GM21529 (cell line): ENCODE measurements at regions not wholly inside any gene's neighbourhood (a gene's known extent, or its start where the extent isn't known, plus 50 kb on each side); places are given as distances from the start of the nearest gene placed in this dataset.

Source experiments
- ATAC-seq: cut with Tn5 transposase; IDR thresholded peaks from one replicate; pipeline ENCODE4 v1.9.1; 2021; ENCODE audit not compliant: unreplicated experiment

GRCh38 chr4:31343061-31343460 lies 622.9 kb downstream of the PCDH7 start:
- ATAC-seq = no peak

DNA sequence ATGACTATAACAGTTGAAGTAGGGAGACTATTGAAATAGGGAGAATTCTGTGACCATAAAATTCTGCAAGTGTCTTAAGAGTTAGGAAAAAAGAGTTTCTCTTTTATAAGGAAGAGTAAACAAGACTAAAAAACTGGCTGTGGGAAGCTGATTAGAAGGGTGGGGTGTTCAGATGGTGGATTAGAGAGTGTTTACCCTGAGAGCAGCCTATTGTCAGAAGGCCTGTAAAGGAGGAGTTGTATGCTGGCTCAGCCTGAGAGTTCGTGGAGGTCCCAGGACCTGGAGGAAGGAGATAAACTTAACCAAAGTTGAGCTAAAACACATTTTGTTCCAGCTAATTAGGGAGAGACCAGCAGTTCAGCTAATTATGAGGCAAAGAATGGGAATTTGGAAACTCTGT lies 629.7 kb downstream of the PCDH7 start:
- ATAC-seq = no peak

DNA sequence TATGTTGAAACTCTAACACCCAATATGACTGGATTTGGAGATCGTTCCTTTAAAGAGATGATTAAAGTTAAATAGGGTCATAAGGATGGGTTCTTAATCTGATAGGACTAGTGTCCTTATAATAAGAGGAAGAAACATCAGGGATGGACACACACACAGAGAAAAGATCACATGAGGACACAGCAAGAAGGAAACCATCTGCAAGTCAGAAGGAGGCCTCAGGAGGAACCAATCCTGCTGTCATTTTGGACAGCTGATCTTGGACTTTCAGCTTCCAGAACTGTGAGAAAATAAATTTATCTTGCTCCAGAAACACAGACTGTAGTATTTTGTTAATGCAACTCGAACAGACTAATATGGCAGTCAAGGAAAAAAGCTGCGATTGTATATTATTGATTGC lies 631.5 kb downstream of the PCDH7 start:
- ATAC-seq = no peak

GRCh38 chr4:31356839-31357238 lies 636.7 kb downstream of the PCDH7 start:
- ATAC-seq = no peak

DNA sequence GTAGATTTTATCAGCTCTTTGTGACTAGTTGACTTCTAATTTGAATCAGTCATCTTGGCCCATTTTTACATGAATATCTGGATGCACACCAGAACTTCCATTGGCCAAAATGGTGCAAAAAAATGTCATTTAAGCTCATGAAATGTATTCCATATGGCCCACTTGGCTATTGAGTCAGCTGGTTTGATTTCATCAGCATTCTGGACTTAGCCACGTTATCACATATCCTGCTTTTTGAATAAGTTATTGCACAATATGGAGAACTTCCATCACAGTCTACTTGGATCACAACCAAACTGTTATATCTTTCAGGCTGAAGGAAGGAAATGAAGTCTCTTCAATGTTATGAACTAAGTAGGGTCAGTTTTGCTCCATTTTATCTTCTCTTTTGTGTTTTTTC lies 640.6 kb downstream of the PCDH7 start:
- ATAC-seq = no peak

DNA sequence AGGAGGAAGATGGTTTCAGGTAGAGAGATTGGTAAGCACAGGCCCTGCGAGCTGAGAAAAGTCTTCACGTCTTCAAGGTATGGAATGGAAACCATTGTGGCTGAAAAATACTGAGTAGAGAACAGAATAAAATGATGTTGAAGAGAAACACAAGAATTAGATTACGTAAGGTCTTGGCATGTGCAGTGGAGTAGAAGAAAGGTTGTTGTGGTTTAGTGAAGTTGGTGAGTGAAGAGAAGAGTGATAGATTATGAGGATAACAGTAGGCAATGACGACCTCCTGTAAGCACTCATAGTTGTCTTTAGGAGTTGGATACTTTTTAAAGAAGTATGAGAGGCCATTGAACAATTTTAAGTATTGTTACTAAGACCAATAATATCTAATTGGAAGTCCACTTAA lies 642.6 kb downstream of the PCDH7 start:
- ATAC-seq = no peak

DNA sequence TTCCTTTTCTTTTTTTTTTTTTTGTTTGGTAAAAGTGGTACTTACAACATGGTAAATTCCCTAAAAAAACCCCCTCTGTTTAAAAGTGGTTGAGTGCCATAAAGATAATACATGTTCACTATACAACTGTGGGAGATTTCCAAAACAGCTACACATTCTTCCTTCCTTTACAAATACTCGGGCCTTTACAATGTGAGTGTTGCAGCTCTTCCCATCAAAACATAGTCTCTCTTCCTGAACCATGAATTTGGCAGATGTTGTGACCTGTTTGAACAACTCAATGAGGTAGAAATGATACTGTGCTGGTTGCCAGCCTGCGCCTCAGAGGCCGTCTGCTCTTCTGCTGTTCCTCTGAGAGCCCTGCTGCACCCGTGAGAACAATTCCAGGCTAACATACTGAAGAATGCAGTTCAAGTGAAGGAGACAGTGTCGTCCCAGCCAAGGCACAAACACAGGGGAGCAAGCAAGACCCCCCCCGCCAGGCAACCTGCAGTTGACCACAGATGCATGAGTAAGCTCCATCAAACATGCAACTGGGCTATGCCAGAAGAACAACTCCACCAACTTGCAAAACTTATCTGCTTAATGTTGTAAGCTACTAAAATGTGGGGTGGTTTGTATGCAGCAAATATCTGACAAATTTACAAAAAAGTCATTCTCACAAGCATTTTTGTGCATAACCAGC lies 645.0 kb downstream of the PCDH7 start:
- ATAC-seq = no peak

- no peak for ATAC-seq
These were observed 645.9 kb downstream of the PCDH7 start for GRCh38 chr4:31366041-31366440.

GRCh38 chr4:31370866-31371465 lies 650.8 kb downstream of the PCDH7 start:
- ATAC-seq = peak; percentile 94

GRCh38 chr4:31374256-31374960 lies 654.2 kb downstream of the PCDH7 start:
- no peak for ATAC-seq

- no peak for ATAC-seq
These were observed 655.8 kb downstream of the PCDH7 start for GRCh38 chr4:31375936-31376335.

GRCh38 chr4:31379364-31379763 lies 659.2 kb downstream of the PCDH7 start:
- ATAC-seq = no peak

DNA sequence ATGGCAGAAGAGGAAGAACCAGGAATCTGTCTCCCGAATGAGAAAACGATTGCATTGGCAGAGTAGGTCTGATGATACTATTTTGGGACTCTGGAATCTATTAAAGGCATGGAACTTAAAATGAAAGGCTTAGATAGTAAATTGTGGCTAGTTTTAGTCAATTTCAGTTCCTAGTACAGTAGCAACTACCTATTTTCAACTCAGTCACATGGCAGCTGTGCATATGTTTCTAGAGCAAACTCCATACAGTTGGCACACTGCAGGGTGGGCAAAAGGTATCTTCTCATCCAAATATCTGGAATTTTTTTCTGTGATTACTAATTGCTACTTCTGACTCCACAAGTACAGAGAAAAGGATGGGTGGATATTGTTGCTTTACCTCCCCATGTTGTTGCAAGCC lies 663.6 kb downstream of the PCDH7 start:
- ATAC-seq = no peak

- ATAC-seq = no peak
These were observed 670.7 kb downstream of the PCDH7 start for GRCh38 chr4:31390849-31391248.

GRCh38 chr4:31391976-31392375 lies 671.8 kb downstream of the PCDH7 start:
- no peak for ATAC-seq

DNA sequence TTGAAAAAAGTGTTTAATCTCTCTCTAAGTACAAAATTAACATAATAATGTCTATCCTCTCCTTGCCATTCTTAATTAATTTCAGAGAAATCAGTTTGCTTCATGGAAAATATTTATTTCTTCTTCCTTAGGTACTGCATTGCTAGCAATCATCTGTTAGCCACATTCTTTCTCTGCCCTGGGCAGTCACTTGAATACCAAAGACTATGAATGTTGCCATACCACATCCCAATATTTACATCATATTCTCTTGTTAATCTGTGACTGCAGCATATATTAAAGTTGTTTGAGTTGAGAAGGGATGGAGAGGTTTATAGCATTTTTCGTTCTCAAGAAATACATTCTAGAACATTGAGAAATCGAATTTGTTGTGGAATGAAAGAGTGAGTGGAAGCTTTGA lies 672.8 kb downstream of the PCDH7 start:
- ATAC-seq = no peak

GRCh38 chr4:31408121-31408520 lies 688.0 kb downstream of the PCDH7 start:
- ATAC-seq = no peak

- ATAC-seq = no peak
These were observed 691.4 kb downstream of the PCDH7 start for GRCh38 chr4:31411565-31411964.

GRCh38 chr4:31415629-31416028 lies 695.5 kb downstream of the PCDH7 start:
- no peak for ATAC-seq

GRCh38 chr4:31416498-31416897 lies 696.3 kb downstream of the PCDH7 start:
- no peak for ATAC-seq

GRCh38 chr4:31417040-31417439 lies 696.9 kb downstream of the PCDH7 start:
- no peak for ATAC-seq

DNA sequence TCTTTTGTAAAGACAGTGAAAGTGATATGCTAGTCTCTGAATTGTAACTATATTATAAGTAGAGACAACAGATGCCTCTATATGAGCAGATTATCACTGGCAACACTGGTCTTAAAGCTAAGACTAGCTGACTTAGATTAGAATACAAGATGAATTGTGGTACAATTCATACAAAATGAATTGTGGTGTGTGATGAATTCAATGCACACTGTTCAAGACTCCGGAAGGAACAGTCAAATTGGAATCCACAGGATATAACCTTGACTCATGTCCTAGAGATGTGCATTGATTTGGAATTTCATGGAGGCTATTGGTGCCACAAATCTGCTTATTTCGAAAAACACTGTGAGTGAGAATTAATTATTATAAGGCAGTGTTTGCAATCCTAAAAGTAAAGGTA lies 701.8 kb downstream of the PCDH7 start:
- no peak for ATAC-seq
